Right cardiac atrium (tissue), 5 donors: ENCODE measurements at regions not wholly inside any gene's neighbourhood (a gene's known extent, or its start where the extent isn't known, plus 50 kb on each side); places are given as distances from the start of the nearest gene placed in this dataset.
A peak's percentile ranks its signal among the peaks of the same experiment; 100 is the strongest.

ENCODE experiments used
- ATAC-seq, 2 donors: fragments of 200-7000 bp; cut with Tn5 transposase; one replicate each; pipeline versions ENCODE4 v1.8.0 to v1.9.1; 2020; ENCODE audit warnings: moderate library complexity in 2 of 2, mild to moderate bottlenecking in 1 of 2
- DNase-seq, 3 donors: peaks; one replicate each; pipeline ENCODE4 v3.0.0-alpha.2; 2020
- H3K27ac ChIP-seq: one replicate; pipeline ENCODE4 v1.5.1; 2013; ENCODE audit warnings: mild to moderate bottlenecking, low read length, control low read depth, moderate library complexity
- H3K27me3 ChIP-seq: one replicate; pipeline ENCODE4 v1.6.1; 2013; ENCODE audit not compliant: control insufficient read depth, insufficient read depth
- H3K4me1 ChIP-seq: one replicate; pipeline ENCODE4 v1.6.1; 2013; ENCODE audit warnings: low read length; ENCODE audit not compliant: control insufficient read depth, insufficient read depth
- H3K4me3 ChIP-seq: one replicate; pipeline ENCODE4 v1.5.1; 2013; ENCODE audit warnings: low read length, control low read depth
- H3K9me3 ChIP-seq: one replicate; pipeline ENCODE4 v1.6.1; 2013; ENCODE audit warnings: low read length; ENCODE audit not compliant: control insufficient read depth
- WGBS: extraction: QIAGEN DNeasy Blood & Tissue Kit; methylation state at CpG from one replicate; pipeline ENCODE4 v1.1.7; 2013; 5-methylcytosine and 5-hydroxymethylcytosine counted together
- intact Hi-C, 4 donors: fragments of 100-400 bp; cut with DNase I; formaldehyde crosslinking; loops; one replicate each; pipeline versions ENCODE4 v1.11.0 to v1.14.0; 2022 to 2023
- donor health status: healthy with polysubstance abuse.
- donor health status: DM: no; HTN: yes; CAD: no.
- donor health status: DM: no; HTN: no; CAD: no.
- donor health status: DM: no; HTN: yes; CAD: no; lungs with severe emphysema.
- donor health status: DM: yes; HTN: yes; CAD: no.

- ATAC-seq (no peak), DNase-seq (no peak)
- intact Hi-C loops: no loop called here
- Histone ChIP-seq H3K27me3 (no peaks in the 10 kb centered on the region), H3K4me1 (no peaks in the 10 kb centered on the region), H3K9me3 (no peaks in the 10 kb centered on the region), H3K4me3 (no peak overlapping the region), H3K27ac (no peak overlapping the region)
Measured at GRCh38 chr2:199024224-199024623, 433.5 kb downstream of the SATB2 start.

DNA sequence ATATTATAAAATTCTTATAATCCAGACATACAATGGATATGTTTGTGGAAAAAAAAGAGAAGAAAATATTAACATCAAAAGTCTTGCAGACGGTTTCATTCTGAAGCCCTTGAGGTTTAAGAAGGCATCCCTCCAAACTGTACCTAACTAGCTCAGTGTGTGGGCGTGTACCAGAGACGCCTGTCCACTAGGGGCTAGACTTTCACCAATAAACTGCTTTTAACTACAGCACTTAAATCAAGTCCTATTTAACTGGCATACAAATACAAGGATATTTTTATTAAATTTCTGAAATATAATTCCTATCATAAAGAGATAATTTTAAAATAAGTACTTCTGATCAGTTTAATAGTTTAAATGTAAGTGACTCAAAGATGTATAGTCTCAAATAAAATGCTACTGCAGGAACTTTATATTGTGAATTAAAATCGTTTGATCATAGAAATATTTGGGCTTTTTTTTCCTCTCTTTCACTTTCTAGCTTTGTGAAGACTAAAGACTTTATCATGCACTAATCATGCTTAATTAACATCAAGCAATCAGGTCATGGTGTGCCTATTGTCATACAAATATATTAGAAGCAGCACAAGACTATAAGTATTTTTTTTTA lies 437.7 kb downstream of the SATB2 start:
- intact Hi-C loops: no loop called here
- Histone ChIP-seq H3K9me3 (no peaks in the 10 kb centered on the region), H3K27me3 (no peaks in the 10 kb centered on the region), H3K4me1 (no peaks in the 10 kb centered on the region), H3K27ac (no peak overlapping the region), H3K4me3 (no peak overlapping the region)
- WGBS: 26% methylated on average over 4 of the region's 4 CpGs
- DNase-seq (no peak), ATAC-seq (no peak)

GRCh38 chr2:199018826-199019225 lies 438.9 kb downstream of the SATB2 start:
- no peak for DNase-seq
- Histone ChIP-seq H3K9me3 (no peaks in the 10 kb centered on the region), H3K27me3 (no peaks in the 10 kb centered on the region), H3K4me1 (no peaks in the 10 kb centered on the region), H3K4me3 (no peak overlapping the region), H3K27ac (no peak overlapping the region)
- WGBS: 0% methylated on average over 1 of the region's 1 CpG
- intact Hi-C loops: no loop called here
- ATAC-seq: no peak

DNA sequence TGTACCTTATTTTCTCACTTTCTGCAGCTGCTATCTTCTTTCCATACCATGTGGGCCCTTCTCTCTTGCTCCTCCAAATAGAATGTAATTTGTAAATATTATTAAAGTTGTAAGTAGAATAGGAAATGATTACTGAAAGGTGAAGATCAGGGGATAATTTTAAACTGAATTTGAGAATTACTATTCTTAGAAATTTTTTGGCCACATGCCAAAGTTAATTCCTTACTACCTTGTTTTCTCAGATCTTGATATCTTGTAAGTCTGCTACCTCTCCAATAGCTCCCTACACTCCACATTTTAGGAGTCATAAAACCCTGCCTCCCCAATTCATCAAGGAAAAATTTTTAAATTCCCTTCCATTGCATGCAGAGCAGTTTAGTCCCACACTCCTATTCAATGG lies 442.7 kb downstream of the SATB2 start:
- no peaks in the 10 kb centered on the region for H3K27me3 ChIP-seq
- H3K4me3 ChIP-seq: no peak overlapping the region
- DNase-seq: no peak
- no peak overlapping the region for H3K27ac ChIP-seq
- ATAC-seq: no peak
- intact Hi-C loops: no loop called here
- H3K4me1 ChIP-seq: no peaks in the 10 kb centered on the region
- H3K9me3 ChIP-seq: no peaks in the 10 kb centered on the region

GRCh38 chr2:199014226-199014625 lies 443.5 kb downstream of the SATB2 start:
- no peaks in the 10 kb centered on the region for H3K27me3 ChIP-seq
- H3K4me3 ChIP-seq: no peak overlapping the region
- H3K27ac ChIP-seq: no peak overlapping the region
- DNase-seq (no peak), ATAC-seq (no peak)
- WGBS: 86% methylated on average over 3 of the region's 3 CpGs
- H3K9me3 ChIP-seq: no peaks in the 10 kb centered on the region
- intact Hi-C loops: no loop called here
- no peaks in the 10 kb centered on the region for H3K4me1 ChIP-seq

GRCh38 chr2:199011908-199012307 lies 445.8 kb downstream of the SATB2 start:
- intact Hi-C loops: no loop called here
- H3K9me3 ChIP-seq: no peaks in the 10 kb centered on the region
- ATAC-seq: peak in 1 of 2 donors; percentile 26
- WGBS: 68% methylated on average over 4 of the region's 4 CpGs
- H3K4me1 ChIP-seq: no peaks in the 10 kb centered on the region
- H3K27me3 ChIP-seq: no peaks in the 10 kb centered on the region
- H3K27ac ChIP-seq: no peak overlapping the region
- no peak overlapping the region for H3K4me3 ChIP-seq
- DNase-seq: no peak

- Histone ChIP-seq H3K27me3 (no peaks in the 10 kb centered on the region), H3K9me3 (no peaks in the 10 kb centered on the region), H3K27ac (no peak overlapping the region), H3K4me3 (no peak overlapping the region), H3K4me1 (no peaks in the 10 kb centered on the region)
- intact Hi-C loops: no loop called here
- ATAC-seq (no peak), DNase-seq (no peak)
- 56% methylated on average over 1 of the region's 1 CpG for WGBS
Measured at GRCh38 chr2:198994678-198995077, 463.1 kb downstream of the SATB2 start.

DNA sequence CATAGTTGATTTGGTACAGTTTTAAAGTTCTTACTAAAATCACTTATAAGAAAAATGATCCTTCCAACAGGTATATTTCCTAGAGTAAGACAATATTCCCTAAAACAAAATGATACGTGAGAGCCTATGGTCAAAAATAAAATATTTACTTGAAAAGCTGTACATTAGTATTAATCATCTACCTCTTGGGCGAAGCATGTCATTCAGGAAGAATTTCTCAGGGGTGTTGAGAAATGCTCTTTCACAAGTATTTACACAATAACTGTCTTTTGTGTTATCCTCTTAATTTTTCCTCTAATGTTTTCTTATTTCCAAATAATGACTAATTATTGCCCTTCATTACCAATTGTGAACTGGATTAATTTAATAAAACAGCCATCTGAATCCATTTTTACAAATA lies 466.3 kb downstream of the SATB2 start:
- Histone ChIP-seq H3K9me3 (no peaks in the 10 kb centered on the region), H3K27ac (no peak overlapping the region), H3K4me1 (no peaks in the 10 kb centered on the region), H3K4me3 (no peak overlapping the region), H3K27me3 (no peaks in the 10 kb centered on the region)
- intact Hi-C loops: no loop called here
- DNase-seq (no peak), ATAC-seq (no peak)
- 80% methylated on average over 2 of the region's 2 CpGs for WGBS

DNA sequence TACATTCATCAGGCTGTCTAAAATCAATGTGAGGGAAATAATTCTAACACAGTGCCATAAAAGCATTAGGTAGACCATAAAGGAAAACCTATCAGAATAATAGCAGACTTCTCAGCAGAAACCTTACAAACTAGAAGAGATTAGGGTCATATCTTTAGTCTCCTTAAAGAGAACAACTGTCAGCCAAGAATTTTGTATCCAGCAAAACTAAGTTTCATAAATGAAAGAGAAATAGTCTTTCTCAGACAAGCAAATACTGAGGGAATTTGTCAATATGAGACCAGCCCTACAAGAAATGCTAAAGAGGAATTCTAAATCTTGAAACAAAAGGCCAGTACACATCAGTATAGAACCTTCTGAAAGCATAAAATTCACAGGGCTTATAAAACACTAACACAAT lies 482.0 kb downstream of the SATB2 start:
- no peak for ATAC-seq
- Histone ChIP-seq H3K9me3 (no peaks in the 10 kb centered on the region), H3K4me3 (no peak overlapping the region), H3K27me3 (no peaks in the 10 kb centered on the region), H3K4me1 (no peaks in the 10 kb centered on the region), H3K27ac (no peak overlapping the region)
- intact Hi-C loops: no loop called here
- DNase-seq: no peak

- intact Hi-C loops: no loop called here
- no peak for DNase-seq
- H3K27me3 ChIP-seq: no peaks in the 10 kb centered on the region
- no peak for ATAC-seq
- WGBS: 58% methylated on average over 2 of the region's 2 CpGs
- H3K4me3 ChIP-seq: no peak overlapping the region
- H3K9me3 ChIP-seq: no peaks in the 10 kb centered on the region
- H3K4me1 ChIP-seq: no peaks in the 10 kb centered on the region
- no peak overlapping the region for H3K27ac ChIP-seq
Measured at GRCh38 chr2:198973785-198974184, 484.0 kb downstream of the SATB2 start.

DNA sequence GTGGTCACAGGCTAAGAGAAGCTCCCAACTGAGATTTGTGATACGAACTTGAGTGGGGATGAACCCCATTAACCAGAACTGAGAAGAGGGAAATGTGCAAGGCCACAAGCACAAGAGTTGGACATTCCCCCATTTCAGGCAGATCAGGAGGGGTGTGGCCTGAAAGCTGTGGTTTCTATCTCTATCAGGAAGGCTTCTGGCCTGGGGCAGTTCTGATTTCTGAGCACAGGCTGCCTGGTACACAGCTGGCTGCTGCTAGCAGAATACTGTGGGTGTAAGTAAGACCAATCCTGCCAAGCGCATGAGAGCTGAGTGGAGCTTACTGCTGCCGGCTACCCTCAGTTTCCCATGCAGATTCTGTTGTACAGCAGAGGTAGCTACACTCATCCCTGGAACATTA lies 484.6 kb downstream of the SATB2 start:
- intact Hi-C loops: no loop called here
- no peaks in the 10 kb centered on the region for H3K27me3 ChIP-seq
- no peak for DNase-seq
- H3K4me1 ChIP-seq: no peaks in the 10 kb centered on the region
- no peak for ATAC-seq
- 60% methylated on average over 3 of the region's 3 CpGs for WGBS
- no peak overlapping the region for H3K27ac ChIP-seq
- no peak overlapping the region for H3K4me3 ChIP-seq
- no peaks in the 10 kb centered on the region for H3K9me3 ChIP-seq

DNA sequence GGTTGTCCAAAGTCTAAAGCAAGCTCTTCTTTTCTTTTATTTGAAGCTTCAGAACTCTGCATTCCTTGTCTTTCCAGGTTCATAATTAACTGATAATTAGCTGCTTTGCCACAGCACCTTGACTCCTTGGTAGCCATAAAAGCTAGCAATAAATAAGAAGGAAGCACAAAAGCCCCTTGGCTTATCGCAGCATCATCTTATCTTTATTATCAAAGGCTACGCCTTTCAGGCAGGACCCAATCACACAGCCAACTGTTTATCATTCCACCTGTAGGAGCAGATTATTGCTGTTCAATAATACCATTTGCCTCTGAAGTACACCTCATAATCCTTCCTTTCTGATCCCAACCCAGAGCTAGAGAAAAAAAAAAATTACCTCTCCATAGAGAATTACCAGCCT lies 489.2 kb downstream of the SATB2 start:
- H3K27me3 ChIP-seq: no peaks in the 10 kb centered on the region
- no peak overlapping the region for H3K27ac ChIP-seq
- H3K4me1 ChIP-seq: no peaks in the 10 kb centered on the region
- H3K4me3 ChIP-seq: no peak overlapping the region
- no peaks in the 10 kb centered on the region for H3K9me3 ChIP-seq
- 87% methylated on average over 2 of the region's 2 CpGs for WGBS
- no peak for DNase-seq
- intact Hi-C loops: no loop called here
- ATAC-seq: no peak
